ENCODE measurements at regions not wholly inside any gene's neighbourhood (a gene's known extent, or its start where the extent isn't known, plus 50 kb on each side); places are given as distances from the start of the nearest gene placed in this dataset.

DNA sequence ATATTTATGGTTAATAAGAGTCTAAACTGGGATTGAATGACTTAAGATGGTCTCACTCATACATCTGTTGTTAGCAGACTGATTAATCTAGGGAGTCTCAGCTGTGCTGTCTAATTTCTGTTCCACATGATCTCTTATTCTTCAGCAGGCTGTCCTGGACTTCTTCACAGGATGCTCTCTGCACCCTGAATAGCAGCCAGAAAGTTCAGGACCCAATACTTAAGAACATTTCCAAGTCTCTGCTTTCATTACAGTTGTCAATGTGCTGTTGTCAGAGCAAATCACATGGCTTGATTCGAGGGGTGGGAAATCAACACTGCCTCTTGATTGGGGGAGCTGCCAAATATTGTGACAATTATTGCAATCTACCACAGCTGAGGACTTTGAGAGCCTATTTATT is 627.1 kb upstream of the SLC8A1 start:
- TF ChIP-seq CTCF (IDR thresholded peaks at IDR 0.05), result no peak
- no peak for TF ChIP-seq POLR2AphosphoS5 (IDR thresholded peaks at IDR 0.05)
- TF ChIP-seq EP300 (IDR thresholded peaks at IDR 0.05), result no peak

Measured in stomach (tissue), 4 donors.